Lung (tissue), 11 donors: ENCODE measurements at regions not wholly inside any gene's neighbourhood (a gene's known extent, or its start where the extent isn't known, plus 50 kb on each side); places are given as distances from the start of the nearest gene placed in this dataset.
A peak's percentile ranks its signal among the peaks of the same experiment; 100 is the strongest.

ENCODE experiments used
- ATAC-seq: fragments of 200-7000 bp; cut with Tn5 transposase; one replicate; pipeline ENCODE4 v1.9.1; 2020; ENCODE audit warnings: moderate number of reproducible peaks; ENCODE audit not compliant: insufficient read depth, low FRiP score
- DNase-seq, 3 donors: peaks; one replicate each; pipeline ENCODE4 v3.0.0-alpha.2; 2013 to 2017
- H3K27ac ChIP-seq, 2 donors: one replicate each; pipeline ENCODE4 v1.5.1; 2013; ENCODE audit warnings: mild to moderate bottlenecking in 2 of 2, moderate library complexity in 2 of 2, control low read depth in 1 of 2, inconsistent platforms in 1 of 2, low read depth in 1 of 2, low read length in 1 of 2
- H3K27me3 ChIP-seq, 3 donors: one replicate each; pipeline ENCODE4 v1.5.1; 2013; ENCODE audit warnings: low read length in 2 of 3; ENCODE audit not compliant: control insufficient read depth in 3 of 3, insufficient read depth in 3 of 3
- H3K36me3 ChIP-seq, 4 donors: one replicate each; pipeline ENCODE4 v1.5.1; 2013; ENCODE audit warnings: low read length in 4 of 4, mild to moderate bottlenecking in 1 of 4, moderate library complexity in 1 of 4; ENCODE audit not compliant: control insufficient read depth in 4 of 4, insufficient read depth in 4 of 4
- H3K4me1 ChIP-seq, 5 donors: one replicate each; pipeline ENCODE4 v1.5.1; 2013; ENCODE audit warnings: low read length in 5 of 5, mild to moderate bottlenecking in 2 of 5, moderate library complexity in 1 of 5; ENCODE audit not compliant: control insufficient read depth in 5 of 5, insufficient read depth in 5 of 5
- H3K4me3 ChIP-seq: one replicate; pipeline ENCODE4 v1.5.1; 2013; ENCODE audit warnings: mild to moderate bottlenecking, control low read depth, moderate library complexity
- H3K9ac ChIP-seq, 2 donors: one replicate each; pipeline ENCODE4 v1.5.1; 2013; ENCODE audit warnings: low read length in 2 of 2, control low read depth in 1 of 2; ENCODE audit not compliant: insufficient read depth in 1 of 2
- H3K9me3 ChIP-seq, 4 donors: one replicate each; pipeline ENCODE4 v1.5.1; 2013; ENCODE audit warnings: low read length in 3 of 4, mild to moderate bottlenecking in 1 of 4, moderate library complexity in 1 of 4; ENCODE audit not compliant: control insufficient read depth in 4 of 4, insufficient read depth in 3 of 4
- CTCF ChIP-seq: IDR thresholded peaks from 2 replicates; pipeline ENCODE4 v1.5.1; 2012; ENCODE audit warnings: mild to moderate bottlenecking; ENCODE audit errors: control extremely low read depth, extremely low read depth
- WGBS, 2 donors: extraction: QIAGEN DNeasy Blood & Tissue Kit; methylation state at CpG; one replicate each; pipeline ENCODE4 v1.1.7; 2013; 5-methylcytosine and 5-hydroxymethylcytosine counted together
- donor health status: control.
- donor health status: control.
- donor health status: Bipolar disorder and iron deficiency.
- donor health status: healthy.
- donor health status: DM: yes; HTN: yes; CAD: no.

GRCh38 chr5:116363780-116364179 lies 210.8 kb downstream of the SEMA6A start:
- no peak overlapping the region for H3K27ac ChIP-seq
- DNase-seq (no peak), ATAC-seq (no peak)
- peaks cover 0 to 24% (median 9%) of the 10 kb centered on the region in 5 donors for H3K4me1 ChIP-seq
- H3K9me3 ChIP-seq: no peaks in the 10 kb centered on the region
- no peaks in the 10 kb centered on the region for H3K36me3 ChIP-seq
- H3K27me3 ChIP-seq: no peaks in the 10 kb centered on the region
- no peak for TF ChIP-seq CTCF
- WGBS, 2 donors: 100% methylated on average over 1 of the region's 1 CpG
- H3K9ac ChIP-seq: no peak overlapping the region
- H3K4me3 ChIP-seq: no peak overlapping the region

DNA sequence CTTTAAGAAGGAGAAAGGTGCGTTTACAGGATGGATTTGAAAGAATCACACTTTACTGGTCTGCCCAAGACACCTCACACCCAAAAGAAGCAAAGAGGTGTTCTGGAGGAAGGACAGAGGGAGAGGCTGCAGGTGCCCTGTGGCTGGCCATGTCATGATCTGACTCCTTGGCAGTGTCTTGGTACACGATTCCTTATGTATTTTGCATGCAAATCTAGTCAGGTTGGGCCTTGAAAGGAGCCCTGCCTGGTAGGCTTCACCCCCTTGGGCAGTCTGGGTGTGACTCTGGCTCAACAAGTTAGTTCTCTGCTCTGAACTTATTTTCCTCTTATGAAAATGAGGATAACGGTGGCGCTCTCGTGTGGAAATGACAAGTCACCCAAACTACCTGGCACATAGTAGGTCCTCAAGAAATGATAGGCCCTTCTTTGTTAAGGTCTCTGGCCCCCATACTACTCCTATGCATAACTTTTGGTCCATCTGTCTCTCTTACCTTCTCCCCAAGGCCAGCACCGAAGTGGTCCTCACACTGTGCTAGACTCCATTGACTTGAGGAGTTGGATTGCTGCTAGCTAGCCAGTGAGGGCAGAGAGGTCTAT lies 212.5 kb downstream of the SEMA6A start:
- Histone ChIP-seq H3K4me1 (peaks cover 0 to 24% (median 9%) of the 10 kb centered on the region in 5 donors), H3K27me3 (no peaks in the 10 kb centered on the region), H3K9me3 (no peaks in the 10 kb centered on the region), H3K27ac (no peak overlapping the region), H3K36me3 (no peaks in the 10 kb centered on the region), H3K9ac (no peak overlapping the region), H3K4me3 (no peak overlapping the region)
- 92 to 94% methylated on average over 6 of the region's 6 CpGs for WGBS, 2 donors
- no peak for TF ChIP-seq CTCF
- no peak for DNase-seq
- no peak for ATAC-seq

GRCh38 chr5:116361171-116361967 lies 213.3 kb downstream of the SEMA6A start:
- 48 to 68% methylated on average over 52 to 53 of the region's 53 CpGs for WGBS, 2 donors
- H3K27ac ChIP-seq: peak overlapping the region in 1 of 2 donors; percentile 20

More at GRCh38 chr5:116361171-116361967, 213.3 kb downstream of the SEMA6A start:
- no peak overlapping the region for H3K4me3 ChIP-seq
- no peak overlapping the region for H3K9ac ChIP-seq
- DNase-seq: peak; percentile 63 to 74 (median 72)
- no peaks in the 10 kb centered on the region for H3K27me3 ChIP-seq
- ATAC-seq: no peak
- no peaks in the 10 kb centered on the region for H3K36me3 ChIP-seq
- no peaks in the 10 kb centered on the region for H3K9me3 ChIP-seq
- H3K4me1 ChIP-seq: peaks cover 0 to 24% (median 9%) of the 10 kb centered on the region in 5 donors
- no peak for TF ChIP-seq CTCF
